ENCODE measurements at regions not wholly inside any gene's neighbourhood (a gene's known extent, or its start where the extent isn't known, plus 50 kb on each side); places are given as distances from the start of the nearest gene placed in this dataset.

DNA sequence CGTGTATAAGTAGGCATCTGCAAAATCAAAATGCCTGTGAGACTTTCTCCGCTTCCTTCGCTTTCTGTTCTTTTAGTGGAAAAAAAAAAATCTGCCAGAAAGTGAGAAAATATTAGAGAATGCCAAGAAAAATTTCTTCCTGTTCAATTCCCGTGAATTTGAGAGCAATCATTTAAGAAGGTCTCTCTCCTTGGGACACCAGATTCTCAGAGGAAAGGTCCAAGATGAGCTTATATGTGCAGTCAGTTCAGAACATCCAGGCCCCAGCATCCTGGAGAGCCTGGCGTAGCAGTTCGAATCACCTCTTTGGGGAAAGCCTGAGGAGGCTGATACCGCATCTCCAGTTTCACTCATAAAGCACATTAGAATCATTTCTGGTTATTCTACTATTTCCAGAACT is 912.8 kb downstream of the GALC start:
- DNase-seq: no peak

DNA sequence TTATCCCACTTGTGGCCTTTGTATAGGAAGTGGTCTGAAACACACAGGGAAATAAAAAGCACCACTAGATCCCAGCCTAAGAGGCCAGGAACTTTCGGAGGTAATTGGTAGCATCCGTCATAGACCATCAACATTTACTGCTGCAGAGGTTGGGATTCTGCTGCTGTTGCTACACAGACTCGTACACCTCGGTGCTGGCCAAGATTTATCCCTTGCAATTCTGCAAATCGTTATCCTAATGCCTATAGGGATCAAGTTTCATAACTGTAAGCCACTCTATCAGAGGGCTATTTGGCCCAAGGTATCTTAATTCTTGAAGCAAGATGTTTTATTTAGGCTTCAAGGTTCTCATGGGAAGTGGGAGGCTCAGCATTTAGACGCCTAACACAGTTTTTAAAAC is 913.6 kb downstream of the GALC start:
- DNase-seq: no peak

DNA sequence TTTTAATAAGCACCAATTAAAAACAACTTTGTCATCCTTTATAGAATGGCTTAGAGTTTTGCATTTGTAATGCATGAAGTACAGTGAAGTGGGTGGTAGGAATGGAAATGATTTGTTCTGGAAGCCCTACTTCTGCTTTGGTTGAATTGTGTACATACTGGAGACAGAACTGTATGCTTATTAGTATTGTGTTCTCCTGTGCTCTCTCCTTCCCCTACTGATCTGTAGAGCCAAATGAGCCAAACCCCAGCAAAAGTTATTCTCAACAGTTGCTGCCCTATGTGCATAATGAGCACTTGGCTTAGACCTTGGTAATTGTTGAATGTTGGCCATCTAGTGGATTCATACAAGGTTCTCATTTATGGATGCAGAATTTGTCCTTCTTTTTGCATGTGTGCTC is 916.1 kb downstream of the GALC start:
- no peak for DNase-seq

DNA sequence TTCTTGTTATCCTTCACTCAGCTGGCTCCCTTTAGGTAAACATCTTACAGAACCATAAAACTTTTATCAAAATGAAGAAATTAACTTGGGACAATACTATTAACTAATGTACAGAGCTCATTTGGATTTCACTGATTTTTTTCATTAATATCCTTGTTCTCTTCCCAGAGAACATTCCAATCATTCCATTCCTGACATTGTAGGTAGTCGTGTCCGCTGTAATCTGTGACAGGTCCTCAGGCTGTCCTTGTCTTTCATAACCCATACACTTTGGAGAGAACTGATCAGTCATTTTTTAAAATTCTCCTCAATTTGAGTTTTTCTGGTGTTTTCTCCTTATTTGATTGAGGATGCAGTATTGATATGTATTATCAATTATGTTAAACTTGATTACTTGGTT is 916.8 kb downstream of the GALC start:
- no peak for DNase-seq

DNA sequence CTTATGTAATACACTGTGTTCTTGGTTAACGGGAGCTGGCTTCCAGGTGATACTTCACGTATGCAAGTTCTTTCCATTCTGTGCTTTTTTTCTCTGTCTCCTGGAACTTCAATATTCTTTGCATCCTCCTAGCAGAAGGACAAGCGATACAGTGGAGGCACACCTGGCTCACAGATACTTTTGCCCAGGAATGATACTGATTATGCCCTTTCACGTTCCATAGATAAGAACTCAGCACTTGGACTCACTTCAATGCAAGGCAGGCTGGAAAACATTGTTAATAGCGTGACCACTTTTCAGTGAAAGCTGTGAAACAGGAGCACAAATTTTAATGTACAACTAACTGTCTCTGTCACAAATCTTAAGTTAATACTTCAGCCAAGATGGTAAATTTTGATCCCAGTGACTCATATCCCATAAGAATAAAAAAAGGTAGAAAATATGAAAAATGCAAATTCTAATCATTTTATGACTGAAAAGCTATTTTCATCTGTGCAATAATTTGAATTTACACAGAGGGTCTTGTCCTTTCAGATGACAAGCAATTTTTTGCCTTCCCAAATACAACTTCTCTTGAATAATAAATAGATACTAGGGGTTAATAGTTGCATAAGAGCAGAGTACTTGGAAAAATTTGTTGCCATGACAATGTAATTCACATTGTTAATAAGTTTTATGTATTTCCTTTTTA is 919.0 kb downstream of the GALC start:
- no peak for DNase-seq

DNA sequence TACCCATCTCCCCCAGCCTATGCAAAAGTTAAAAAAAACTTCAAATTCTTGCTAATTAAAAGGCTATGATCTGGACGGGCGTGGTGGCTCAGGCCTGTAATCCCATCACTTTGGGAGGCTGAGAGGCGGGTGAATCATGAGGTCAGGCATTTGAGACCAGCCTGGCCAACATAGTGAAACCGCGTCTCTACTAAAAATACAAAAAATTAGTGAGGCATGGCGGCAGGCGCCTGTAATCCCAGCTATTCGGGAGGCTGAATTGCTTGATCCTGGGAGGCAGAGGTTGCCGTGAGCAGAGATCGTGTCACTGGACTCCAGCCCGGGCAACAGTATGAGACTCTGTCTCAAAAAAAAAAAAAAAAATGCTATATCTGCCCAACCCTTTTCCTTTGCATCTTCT is 925.4 kb downstream of the GALC start:
- DNase-seq: no peak

DNA sequence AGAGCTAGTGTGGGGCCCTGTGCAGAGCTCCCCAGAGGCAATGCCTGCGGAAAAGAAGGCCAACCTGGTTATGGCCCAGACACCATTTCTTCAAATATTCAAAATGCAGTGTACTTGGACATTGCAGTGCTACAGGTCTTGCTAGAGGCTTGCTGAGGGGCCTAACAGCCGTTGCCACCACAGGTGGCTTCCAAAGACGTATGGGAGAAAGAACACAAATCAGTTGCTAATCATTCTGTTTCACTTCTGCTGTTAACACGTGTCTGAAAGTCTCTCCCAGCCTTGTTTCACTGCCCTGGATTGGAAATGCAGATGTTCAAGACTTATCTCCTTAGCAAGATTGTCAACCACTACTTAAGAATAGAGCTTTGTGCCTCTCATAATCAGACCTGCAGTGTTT is 925.9 kb downstream of the GALC start:
- DNase-seq: no peak

DNA sequence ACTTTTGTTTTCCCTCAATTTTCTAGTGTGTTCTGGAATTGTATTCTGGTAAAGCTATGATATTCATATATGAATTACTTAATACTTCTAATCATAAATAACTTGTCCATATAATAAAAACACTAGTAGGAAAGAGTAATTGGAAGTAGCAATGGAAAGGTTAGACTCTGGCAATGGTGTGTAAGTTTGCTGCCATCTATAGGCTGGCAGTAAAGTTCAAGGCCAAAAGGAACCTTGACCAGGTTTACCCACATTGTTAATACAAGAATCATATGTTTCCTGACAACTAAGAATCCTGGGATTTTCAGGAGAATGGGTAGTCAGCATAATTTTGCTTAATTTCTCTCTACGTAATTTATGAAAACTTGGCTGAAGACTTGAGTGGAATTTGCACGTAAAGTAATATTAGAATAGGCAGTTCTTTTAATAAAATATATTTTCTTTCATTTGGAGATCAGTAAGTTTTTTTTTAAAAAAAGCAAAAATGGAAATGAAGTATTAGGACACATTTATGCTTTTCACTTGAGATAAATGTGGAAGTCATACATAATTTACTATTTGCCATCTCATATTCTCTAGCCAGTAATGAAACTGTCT is 926.7 kb downstream of the GALC start:
- DNase-seq: no peak

DNA sequence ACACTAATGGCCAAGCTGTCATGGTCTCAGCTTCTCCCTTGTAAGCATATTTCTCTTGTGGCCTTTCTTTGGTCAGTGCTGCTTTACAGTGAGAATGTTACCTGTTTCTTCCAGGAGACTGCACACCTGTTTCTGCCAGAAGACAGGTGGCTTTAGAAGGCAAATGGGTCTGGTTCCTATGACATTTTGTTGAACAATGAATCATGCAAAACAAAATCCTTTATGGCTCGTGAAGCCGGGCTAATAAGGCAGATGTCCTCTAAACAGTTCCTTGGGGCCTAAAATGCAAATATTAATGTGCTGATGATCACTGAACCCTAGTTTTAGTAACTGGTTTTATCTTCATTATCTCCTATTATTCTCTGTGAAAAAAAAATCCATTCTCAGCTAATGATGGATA is 927.6 kb downstream of the GALC start:
- no peak for DNase-seq

DNA sequence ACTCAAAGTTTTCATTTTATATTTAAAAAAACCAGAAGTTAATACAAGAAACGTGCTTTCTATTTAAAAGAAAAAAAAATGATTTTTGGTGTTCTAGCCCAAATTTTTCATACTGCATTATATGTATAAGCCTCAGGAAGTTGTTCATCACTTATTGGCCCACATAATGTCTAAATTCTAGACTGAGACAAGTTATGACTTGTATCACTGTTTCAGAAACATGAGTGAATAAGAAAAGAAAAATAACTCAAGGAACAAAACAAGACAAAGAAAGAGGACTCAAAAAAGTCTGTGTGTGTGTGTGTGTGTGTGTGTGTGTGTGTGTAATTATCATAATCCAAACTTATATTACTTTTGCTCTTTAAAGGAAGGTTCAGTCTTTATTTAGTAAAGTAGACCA is 929.8 kb downstream of the GALC start:
- DNase-seq: no peak

DNA sequence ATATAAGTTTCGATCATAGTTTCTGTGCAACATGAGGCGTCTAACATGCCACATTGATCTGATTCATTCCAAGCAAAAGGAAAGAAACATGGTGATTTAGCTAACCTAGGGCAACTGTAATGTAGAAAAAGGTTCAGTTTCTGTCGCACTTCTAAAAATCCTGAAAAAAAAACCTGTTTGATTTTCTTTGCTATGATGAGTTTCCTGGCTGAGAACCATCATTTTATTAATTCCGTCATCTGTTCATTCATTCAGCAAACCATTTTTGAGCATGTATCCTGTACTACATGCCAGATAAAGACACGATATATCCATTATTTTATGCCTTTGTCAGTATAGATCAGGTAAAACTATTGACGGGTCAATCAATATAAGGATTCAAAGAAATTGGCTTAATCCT is 932.6 kb downstream of the GALC start:
- no peak for DNase-seq

DNA sequence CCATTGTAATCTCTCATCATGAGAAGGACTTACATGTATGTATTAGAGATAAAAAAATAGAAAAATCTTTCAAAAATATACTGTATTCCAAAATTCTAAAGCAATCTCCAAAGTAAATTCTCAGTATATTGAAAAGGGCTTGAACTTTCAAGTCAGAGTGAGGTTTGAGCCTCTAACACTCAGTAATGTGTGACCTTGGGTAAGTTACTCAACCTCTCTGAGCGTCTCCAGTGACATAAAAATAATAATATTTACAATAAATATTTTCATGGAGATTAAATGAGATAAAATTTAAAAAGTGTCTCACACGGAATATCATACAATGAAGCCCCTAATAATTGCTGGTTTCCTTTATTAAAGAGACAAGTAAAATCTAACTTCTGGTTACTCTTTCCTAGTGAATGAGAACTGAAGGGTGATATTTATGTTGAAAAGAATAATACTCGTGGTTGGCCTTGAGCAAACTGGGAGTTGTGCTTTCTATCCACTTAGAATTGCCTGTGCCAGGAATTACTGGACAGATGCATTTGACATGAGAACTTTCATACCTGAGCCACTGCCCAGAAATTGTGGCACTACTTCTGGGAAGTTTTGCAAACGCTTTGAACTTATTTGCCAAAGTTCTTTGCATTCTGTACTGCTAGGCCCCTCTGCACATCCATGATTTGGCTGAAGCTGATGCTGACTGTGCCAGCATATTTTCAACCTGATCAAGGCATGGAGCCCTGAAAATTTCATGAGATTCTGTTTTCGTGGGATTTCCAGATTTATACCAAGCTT is 933.7 kb downstream of the GALC start:
- DNase-seq: no peak

DNA sequence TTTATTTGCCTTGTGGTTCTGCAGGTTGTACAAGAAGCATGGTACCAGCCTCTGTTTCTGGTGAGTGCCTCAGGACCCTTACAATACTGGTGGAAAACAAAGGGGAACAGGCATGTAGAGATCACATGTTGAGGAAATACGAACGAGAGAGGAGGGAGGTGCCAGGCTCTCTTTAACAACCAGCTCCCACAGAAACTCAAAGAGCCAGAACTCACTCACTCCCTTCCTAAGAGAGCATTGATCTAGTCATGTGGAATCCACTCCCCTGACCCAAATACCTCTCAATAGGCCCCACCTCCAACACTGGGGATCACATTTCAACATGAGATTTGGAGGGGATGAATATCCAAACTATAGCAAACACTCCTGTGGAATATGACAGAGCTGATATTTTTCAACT is 938.0 kb downstream of the GALC start:
- DNase-seq: no peak

DNA sequence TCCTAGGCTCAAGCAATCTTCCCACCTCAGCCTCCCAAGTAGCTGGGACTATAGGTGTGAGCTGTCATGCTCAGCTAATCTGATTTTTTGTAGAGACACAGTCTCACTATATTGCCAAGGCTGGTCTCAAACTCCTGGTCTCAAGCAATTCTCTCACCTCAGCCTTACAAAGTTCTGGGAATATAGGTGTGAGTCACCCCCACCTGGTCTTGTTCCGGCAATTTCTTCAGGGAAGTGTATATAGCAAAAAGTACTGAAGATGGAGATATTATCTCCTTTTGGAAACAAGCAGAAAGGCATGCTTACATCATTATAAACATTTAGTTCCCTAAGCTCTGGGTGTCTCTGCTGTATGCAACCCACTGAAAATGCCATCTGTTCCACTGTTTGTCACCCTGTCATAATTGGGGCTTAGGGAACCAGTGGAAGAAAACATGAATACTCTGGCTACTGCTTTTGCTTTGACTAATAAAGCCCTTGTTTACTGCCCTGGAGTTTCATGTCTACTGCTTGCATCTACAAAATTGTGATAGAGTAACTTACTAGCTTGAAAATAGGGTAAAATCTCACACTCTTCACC is 940.2 kb downstream of the GALC start:
- no peak for DNase-seq

DNA sequence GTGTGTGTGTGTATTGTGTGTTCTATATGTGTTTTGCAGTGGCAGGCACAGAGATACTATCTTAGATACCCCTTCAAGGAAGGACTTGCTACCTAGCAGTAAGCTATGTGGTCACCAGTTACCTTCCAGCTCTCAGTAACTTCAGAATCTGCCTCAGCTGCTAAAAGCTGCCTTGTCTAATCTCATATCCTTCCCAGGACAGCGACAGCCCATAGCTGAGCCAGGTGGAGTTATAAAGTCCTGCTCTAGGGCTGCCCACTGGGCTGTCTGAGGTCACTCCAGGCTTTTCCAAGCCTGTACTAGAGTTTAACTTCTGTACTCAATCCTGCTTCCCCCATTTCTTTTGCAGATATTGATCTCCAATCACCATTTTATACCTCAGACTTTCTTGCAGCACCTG is 942.6 kb downstream of the GALC start:
- DNase-seq: no peak

DNA sequence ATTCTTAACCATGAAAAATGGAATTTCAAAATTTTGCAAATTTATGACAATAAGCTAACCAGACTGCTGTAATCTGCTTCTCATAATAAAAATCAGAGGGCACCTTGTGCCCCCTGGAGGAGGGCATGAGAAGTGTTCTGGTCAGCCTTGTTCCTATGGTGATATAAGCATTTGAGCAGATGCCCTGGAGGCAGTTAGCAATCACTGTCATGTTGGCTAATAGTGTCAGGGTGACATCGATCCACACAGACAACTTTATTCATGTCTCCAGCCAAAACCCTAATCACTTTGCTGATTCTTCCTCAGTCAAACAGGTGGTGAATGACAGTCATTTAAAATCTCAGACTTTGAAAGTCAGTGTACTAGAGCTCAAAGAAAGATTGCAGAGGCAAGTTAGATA is 943.0 kb downstream of the GALC start:
- no peak for DNase-seq

DNA sequence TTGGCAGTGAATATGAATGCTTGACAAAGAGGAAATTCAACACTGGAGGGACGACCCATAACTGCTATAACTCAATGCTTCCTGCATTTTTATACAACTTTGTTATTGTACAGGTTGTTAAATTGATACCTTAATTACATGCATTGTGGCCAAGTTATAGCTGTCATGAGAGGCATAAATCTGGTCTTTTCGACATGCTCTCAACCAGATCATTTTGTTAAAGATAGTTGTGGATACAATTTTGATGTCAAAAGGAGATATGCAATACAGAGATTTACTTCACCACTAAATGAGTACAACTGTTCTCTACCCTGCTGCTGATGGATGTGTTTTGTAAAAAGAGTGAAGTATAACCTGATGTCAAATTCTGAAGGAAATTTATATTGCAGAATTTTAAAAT is 946.0 kb downstream of the GALC start:
- DNase-seq: no peak

DNA sequence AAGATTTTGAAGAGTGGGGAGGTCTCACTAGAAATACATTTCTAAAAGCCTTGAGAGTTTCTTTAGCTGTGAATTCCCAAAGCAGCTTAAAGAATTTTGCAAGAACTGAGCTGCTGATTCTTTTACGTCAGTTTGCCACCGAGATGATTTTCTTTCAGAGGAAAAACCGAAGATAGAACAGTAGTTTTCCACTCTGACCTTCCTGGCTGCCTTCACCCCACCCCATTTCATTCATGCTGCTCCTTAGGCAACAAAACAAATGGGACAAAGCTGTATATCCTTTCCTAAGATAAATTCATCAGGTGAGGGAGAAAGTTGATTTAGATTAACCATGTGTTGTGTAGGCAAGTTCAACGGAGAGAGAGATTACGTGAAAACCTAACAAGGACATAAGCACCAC is 947.0 kb downstream of the GALC start:
- no peak for DNase-seq

DNA sequence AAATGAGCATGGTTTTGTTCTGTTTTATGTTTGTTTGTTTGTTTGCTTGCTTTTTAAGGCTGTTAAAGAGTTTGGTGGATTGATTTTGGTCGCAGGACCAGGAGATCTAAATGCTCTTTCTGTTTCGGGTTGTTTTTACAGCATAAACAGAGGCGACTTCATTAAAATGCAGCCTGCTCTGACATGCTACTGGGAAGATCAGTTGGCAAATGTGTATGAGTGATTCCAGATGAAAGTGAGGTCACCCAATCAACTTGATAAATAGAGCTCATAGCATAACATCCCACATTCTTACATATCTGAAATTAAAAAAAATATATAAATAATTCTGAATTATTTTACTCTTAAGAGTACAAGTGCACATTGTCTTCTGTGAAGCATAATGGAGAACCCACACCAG is 947.7 kb downstream of the GALC start:
- no peak for DNase-seq

DNA sequence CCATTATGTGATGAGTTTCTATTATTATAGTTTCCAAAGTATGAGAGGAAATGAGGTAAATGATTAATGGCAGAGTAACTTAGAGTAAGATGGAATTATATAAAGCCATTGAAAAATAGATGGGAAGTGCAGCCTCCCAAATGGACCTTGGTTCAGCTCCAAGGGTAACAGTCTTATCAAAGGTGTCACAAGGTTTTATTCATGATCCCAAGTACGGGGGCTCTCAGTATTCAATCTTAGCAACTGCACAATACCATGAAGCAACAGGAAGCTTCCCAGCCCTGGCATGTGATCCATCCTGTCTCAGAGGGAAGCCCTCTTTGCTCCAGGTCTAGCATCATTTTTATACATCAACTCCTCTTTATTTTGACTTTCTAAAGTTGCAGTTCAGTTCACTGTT is 948.2 kb downstream of the GALC start:
- DNase-seq: no peak

DNA sequence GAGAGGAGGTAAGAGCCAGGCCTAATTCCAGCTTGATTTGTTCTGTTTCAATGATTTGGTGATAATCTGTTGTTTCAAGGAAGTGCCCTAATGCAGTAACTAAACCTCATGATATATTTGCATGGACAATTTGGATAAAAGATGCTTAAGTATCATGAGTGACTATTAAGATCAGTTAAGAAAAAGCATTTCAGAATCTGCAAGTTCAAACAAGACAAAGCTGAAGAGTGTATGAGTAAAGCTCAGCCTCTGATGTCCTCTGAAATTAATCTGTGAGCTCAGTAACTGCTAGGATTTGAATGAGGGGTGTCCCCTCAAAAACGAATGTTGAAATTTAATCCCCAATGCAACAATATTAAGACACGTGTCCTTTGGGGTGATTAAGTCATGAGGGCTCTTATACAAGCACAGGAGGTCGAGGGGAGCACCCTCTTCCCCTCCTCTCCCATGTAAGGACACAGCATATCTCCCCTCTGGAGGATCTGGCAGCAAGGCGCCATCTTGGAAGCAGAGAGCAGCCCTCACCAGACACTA is 949.2 kb downstream of the GALC start:
- no peak for DNase-seq

DNA sequence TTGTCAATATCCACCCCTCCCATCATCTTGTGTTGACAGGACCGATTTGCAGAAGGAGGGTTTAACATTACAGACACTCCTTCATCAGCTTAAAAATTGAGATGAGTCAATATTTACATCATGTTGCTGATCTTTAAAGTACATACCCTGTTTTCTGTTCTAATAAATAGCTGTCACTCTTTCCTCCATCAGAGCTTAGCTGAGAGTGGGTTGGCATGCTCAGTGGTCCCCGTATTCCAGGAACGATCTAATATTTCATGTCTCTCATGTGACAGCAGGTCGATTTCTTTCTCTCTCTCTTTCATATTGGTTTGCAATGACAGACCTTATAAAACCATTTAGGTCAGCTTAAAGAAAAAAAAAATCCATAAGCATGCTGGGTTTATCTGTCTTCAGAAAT is 950.6 kb downstream of the GALC start:
- no peak for DNase-seq

DNA sequence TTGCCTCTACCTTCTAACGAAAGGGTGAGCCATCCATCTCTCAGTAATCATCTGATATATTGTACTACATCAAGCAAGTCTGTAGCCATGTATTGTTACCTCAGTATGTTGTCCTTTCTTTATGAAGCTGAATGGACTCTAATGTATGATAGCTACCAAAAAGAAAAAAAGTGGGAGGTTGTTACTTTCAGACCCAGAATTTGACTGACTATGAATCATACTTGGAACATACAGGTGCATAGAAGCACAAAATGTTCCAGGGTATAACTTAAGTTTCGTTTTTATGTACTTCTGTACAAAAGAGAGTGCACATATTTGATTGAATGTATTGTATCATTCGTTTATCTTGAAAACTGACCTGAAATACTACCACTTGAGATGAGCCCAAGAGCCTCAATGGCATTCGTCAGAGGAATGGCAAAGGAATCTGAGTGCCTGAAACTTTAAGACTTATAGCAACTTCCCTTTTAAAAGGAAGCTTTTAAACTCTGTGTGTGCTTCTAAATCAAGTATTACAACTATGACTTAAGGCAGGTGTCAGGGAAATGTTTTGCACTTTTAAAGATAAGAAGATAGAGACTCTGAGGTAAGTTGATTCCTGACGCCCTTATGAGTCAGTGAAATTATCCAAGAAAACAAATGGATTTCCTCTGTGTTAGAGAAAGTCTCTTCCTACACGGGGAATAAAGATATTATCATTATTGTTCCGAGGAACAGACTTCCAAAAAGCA is 951.5 kb downstream of the GALC start:
- DNase-seq: no peak

Data from CD4-positive, alpha-beta T cell treated with Interleukin-15 for 1 hour (primary cell).